ENCODE measurements at regions not wholly inside any gene's neighbourhood (a gene's known extent, or its start where the extent isn't known, plus 50 kb on each side); places are given as distances from the start of the nearest gene placed in this dataset.
"Not testable (repeated sequence)": the region's sequence is repeated elsewhere in the genome, so short reads cannot be mapped to it uniquely, and the experiment has no call there.

DNA sequence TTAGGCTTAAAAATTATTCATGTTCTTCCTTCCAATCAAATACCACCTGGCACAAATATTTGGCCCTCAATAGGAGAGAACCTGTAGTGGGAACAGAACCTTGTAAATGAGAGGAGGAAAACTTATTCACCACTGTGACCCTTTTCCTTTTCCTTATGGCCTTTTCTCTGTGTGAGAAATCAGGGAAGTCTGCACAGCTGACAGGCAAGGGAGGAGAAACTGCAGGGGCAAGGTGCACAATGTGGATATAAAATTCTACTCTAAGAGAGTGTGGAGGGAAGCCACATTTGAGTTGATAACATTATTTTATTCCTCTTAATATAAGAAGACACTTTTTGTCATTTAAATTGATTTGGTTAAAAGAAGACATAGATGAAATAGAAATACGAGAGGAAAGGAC lies 1247.0 kb upstream of the CHAC2 start:
- FAIRE-seq (no peak), DNase-seq (ENCODE audit: insufficient read length, low spot score) (no peak)

- FAIRE-seq (no peak), DNase-seq (ENCODE audit: insufficient read length, low spot score) (no peak)
Observed at GRCh38 chr2:52518678-52519077, 1248.9 kb upstream of the CHAC2 start.

DNA sequence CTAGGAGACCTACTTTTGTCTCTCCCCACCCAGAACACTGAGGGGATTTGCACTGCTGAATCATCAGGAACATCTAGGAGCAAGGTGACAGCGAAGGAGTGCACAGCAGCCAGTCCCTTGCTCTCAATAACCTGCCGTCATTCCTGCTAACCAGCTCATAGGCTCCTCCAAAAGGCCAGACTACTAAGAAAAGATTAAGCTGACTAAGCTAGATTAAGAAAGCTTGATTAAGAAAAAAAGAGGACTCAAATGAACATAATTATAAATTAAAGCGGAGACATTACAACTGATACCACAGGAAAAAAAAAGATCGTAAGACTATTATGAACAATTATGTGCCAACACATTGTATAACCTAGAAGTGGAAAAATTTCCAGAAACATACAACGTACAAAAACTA lies 1254.8 kb upstream of the CHAC2 start:
- no peak for FAIRE-seq

GRCh38 chr2:52510432-52510831 lies 1257.2 kb upstream of the CHAC2 start:
- FAIRE-seq: no peak
- DNase-seq (ENCODE audit: insufficient read length, low spot score): no peak

More for the DNA sequence above, 1254.8 kb upstream of the CHAC2 start:
- DNase-seq (ENCODE audit: insufficient read length, low spot score): no peak

DNA sequence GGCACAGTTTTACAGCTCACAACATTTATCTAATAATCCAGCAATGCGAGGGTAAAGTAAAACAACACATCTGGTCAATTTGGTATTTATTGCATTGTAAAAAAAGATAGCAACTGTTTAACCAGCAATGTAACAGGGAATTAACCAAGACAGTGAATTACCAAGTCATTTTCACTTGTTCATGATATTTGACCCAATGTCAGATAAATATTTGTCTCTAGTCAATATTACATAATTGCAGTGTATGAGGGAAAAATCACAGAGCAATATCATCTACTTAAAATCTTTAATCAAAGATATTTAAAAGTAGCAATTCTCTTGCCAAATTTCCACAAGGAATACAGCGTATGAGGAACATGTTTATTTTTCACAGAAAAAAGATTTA lies 1265.1 kb upstream of the CHAC2 start:
- DNase-seq (ENCODE audit: insufficient read length, low spot score): no peak
- no peak for FAIRE-seq

GRCh38 chr2:52501715-52502475 lies 1265.7 kb upstream of the CHAC2 start:
- DNase-seq (ENCODE audit: insufficient read length, low spot score) (no peak), FAIRE-seq (no peak)

DNA sequence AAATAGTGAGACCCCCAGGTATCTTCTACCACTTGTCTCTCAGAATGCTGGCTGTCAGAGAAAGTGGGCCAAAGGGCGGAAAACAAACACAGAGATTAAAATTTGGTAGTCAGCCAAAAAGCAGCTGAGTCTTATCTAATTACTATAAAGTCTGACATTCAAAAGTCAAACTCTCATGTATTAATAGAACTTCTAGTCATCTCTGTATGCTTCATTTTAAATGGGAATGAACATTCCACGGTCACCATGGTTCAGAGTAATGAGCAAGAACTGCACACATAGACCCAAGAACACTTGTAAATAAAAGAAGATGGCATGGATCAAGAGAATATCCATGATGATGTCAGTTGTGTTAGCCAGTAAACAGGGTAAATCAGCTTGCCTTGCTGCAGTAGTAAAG lies 1267.0 kb upstream of the CHAC2 start:
- FAIRE-seq (no peak), DNase-seq (ENCODE audit: insufficient read length, low spot score) (no peak)

GRCh38 chr2:52498077-52498750 lies 1269.4 kb upstream of the CHAC2 start:
- FAIRE-seq: no peak
- no peak for DNase-seq (ENCODE audit: insufficient read length, low spot score)

DNA sequence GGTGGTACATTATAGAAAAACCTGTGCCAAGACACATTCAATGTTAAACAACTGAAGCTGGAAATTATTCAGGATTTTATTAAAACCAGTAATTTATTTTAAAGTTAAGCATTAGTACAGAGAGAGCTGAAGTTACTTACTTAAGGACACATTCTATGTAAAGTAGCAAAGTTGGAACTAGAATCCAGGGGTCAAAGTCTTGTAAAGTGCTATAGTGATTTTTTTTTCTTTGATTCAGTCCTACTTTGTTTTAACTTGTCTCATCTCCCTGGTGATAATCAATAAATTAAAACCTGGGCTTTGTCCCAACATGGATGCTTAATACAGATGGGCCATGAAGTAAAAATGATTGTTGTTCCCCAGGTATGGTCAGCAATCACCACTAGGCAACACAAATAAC lies 1271.8 kb upstream of the CHAC2 start:
- DNase-seq (ENCODE audit: insufficient read length, low spot score) (no peak), FAIRE-seq (no peak)

GRCh38 chr2:52477166-52477565 lies 1290.4 kb upstream of the CHAC2 start:
- FAIRE-seq (no peak), DNase-seq (ENCODE audit: insufficient read length, low spot score) (no peak)

DNA sequence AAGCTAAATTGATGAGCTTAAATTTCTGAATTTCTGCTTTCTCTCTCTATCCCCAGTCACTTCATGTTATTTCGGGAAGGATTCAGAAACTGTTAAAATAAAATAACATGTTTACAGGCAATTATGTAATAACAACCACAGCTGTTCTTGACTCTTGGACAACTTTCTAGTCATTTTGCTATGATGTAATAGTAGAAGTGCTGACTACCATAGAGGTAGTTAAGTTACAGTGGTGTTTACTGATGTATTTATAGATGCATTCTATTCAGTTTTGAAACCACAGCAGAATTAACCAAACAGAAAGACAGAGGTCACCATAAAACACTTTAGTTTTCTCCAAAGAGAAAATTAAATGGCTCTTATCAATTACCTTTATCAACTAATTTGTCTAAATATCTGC lies 1292.0 kb upstream of the CHAC2 start:
- FAIRE-seq (no peak), DNase-seq (ENCODE audit: insufficient read length, low spot score) (no peak)

DNA sequence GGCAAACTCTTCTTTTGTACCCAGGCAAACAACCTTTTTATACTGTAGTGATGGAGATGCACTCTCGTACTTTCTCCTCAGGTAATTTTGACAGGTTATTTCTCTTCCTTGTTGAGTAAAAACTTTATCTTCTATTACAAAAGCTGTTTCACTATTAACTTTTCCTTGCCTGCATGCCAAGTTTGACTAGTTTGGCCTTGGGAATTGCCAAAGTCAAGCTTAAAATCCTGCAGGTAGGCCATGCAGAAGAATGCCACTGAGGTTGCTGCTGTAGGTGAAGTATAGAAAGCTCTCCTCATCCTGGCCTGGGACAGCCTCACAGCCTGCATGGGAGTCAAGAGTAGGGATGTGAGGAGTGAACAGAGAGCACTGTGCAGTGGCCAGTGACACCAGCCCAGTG lies 1293.5 kb upstream of the CHAC2 start:
- DNase-seq (ENCODE audit: insufficient read length, low spot score): no peak
- FAIRE-seq: no peak

DNA sequence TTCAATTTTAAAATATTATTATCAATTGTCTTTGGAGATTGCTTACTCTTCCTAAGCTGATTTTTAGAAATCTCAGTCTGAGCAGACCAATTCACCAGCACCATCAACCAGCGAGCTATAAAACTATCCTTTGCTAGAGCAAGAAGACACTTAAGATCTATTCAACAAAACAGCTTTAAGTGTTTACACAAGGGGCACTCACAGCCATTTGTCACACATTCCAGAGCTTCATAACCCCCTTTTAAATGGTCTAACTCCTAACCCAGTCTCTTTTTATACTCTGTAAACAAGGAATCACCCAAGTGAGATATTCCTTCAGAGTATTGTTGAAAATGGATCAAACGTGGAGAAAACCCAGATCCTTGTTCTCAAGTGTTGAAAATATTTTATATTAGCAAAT lies 1294.1 kb upstream of the CHAC2 start:
- DNase-seq (ENCODE audit: insufficient read length, low spot score) (no peak), FAIRE-seq (no peak)

- not testable (repeated sequence) for FAIRE-seq; DNase-seq (ENCODE audit: insufficient read length, low spot score)
Observed at GRCh38 chr2:52470457-52470856, 1297.1 kb upstream of the CHAC2 start.

DNA sequence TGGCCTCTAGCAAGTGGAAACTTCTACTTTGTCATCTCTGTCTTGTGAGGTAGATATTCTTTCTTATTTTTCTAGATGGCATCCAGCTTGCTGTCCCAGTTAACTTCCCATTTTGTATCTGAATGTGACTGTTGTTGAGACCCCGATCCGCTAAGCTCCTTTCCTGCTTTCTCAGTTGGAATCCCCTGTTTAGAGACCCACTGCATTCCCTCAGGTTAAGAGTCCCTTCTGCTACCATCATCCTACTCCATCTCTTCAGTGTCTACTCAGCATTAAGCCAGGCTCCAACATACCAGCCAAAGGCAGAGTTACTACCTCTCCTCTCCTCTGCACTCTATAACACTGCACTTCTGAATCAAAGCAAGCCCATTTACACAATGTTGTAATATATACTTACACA lies 1300.4 kb upstream of the CHAC2 start:
- FAIRE-seq: no peak
- DNase-seq (ENCODE audit: insufficient read length, low spot score): no peak

GRCh38 chr2:52465287-52465686 lies 1302.3 kb upstream of the CHAC2 start:
- no peak for DNase-seq (ENCODE audit: insufficient read length, low spot score)
- FAIRE-seq: no peak

DNA sequence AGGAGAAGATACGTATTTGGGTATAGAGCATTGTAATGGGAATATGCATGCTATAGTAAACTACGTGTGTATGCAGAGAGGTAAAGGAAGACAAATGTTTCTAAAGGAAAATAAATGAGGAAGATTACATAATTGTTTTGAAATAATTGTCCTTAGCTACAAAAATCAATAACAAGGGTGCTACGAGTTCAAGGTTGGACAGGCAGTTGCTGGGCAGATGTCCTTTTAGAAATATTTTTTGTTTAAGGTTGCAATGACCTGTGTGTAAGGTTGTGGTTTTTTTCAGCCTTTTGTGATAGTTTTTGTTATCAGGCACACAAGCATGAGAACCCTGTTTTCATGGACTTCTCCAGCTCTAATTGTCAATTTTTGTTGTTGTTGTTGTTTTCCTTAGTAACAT lies 1304.1 kb upstream of the CHAC2 start:
- FAIRE-seq (no peak), DNase-seq (ENCODE audit: insufficient read length, low spot score) (no peak)

DNA sequence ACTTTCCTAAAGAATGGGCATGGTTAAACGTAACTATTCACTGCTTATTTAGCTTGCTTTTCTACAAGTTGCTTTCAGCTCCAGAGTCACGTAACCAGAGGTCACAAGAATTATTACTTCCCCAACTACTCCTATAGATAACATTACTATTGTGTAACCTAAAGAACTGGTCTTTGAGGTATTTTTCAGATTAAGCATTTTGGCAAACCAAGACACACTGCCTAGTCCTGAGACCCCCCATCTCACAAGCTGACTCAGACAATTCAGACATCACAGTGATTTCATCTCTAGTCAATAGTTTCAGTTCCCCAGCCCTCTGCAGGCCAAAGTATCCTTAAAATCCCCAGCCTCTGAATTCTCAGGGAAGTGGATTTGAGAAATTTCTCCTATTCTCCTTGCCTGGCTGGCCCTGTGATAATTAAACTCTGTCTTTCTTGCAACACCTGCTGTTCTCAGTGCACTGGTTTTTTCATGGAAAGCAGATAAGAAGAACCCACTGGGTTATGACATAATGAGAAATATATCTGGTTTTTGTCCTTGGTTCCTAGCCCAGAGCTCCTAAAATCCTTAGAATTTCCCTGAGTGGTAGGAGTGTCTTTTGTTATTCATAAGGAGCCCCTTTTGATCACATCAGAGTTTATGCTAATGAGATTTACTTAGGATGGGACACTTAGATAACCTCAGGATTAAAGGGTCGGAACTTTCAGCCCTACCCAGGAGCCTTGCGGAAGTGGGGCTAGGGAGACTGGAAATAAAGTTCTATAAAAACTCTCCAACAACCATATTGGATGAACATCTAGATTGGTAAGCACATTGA lies 1310.8 kb upstream of the CHAC2 start:
- FAIRE-seq (no peak), DNase-seq (ENCODE audit: insufficient read length, low spot score) (no peak)

DNA sequence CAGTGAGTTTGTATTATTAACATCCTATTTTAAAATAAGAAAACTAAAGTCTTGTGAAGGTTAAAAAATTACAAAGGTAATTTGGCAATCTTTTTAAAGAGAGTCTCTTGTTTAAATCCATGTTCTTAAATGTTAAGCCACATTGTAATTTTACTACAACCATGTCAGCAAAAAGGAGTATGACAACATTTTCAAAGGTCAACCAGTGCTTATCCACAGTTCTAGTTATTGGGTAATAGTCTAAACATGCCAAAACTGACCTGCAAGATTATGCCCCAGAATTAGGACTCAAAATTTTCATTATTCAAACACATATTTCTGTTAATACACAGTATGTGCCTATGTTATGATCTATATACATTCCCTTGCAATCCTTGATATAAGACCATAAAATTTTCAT lies 1312.6 kb upstream of the CHAC2 start:
- DNase-seq (ENCODE audit: insufficient read length, low spot score): no peak
- no peak for FAIRE-seq

- DNase-seq (ENCODE audit: insufficient read length, low spot score) (no peak), FAIRE-seq (no peak)
Observed at GRCh38 chr2:52452201-52452600, 1315.4 kb upstream of the CHAC2 start.

GRCh38 chr2:52445686-52446085 lies 1321.9 kb upstream of the CHAC2 start:
- FAIRE-seq (no peak), DNase-seq (ENCODE audit: insufficient read length, low spot score) (no peak)

- DNase-seq (ENCODE audit: insufficient read length, low spot score) (no peak), FAIRE-seq (no peak)
Observed at GRCh38 chr2:52431352-52431760, 1336.2 kb upstream of the CHAC2 start.

Measured in GM19239 (cell line).